Neural cell (in vitro differentiated cells): ENCODE measurements at regions not wholly inside any gene's neighbourhood (a gene's known extent, or its start where the extent isn't known, plus 50 kb on each side); places are given as distances from the start of the nearest gene placed in this dataset.

ENCODE experiments used
- H2AFZ ChIP-seq: fragments of 200-600, 300-800 bp; sonication (generic), shearing (Covaris generic); 2 replicates; pipeline ENCODE4 v1.6.0; 2014; ENCODE audit warnings: low read depth, mild to moderate bottlenecking, antibody characterized with exemption, low read length, moderate library complexity
- H3F3A ChIP-seq: fragments of 200-600 bp; shearing (Covaris generic); 2 replicates; pipeline ENCODE4 v1.6.1; 2016; ENCODE audit warnings: mild to moderate bottlenecking, moderate library complexity, mixed read lengths, antibody characterized with exemption, low read length; ENCODE audit not compliant: insufficient read depth, poor library complexity, severe bottlenecking
- H3K27ac ChIP-seq: fragments of 200-600, 300-800 bp; sonication (generic), shearing (Covaris generic); 2 replicates; pipeline ENCODE4 v1.5.1; 2014; ENCODE audit warnings: mild to moderate bottlenecking, low read length, moderate library complexity
- H3K27me3 ChIP-seq: fragments of 300-800, 200-600 bp; sonication (generic), shearing (Covaris generic); 2 replicates; pipeline ENCODE4 v1.6.0; 2014; ENCODE audit warnings: mild to moderate bottlenecking, low read depth, low read length, moderate library complexity; ENCODE audit not compliant: insufficient read depth
- H3K36me3 ChIP-seq: fragments of 300-800, 200-600 bp; sonication (generic), shearing (Covaris generic); 2 replicates; pipeline ENCODE4 v1.5.1; 2014; ENCODE audit warnings: mild to moderate bottlenecking, antibody characterized with exemption, low read length, moderate library complexity; ENCODE audit not compliant: insufficient read depth
- H3K4me2 ChIP-seq: fragments of 300-800, 200-600 bp; sonication (generic), shearing (Covaris generic); 2 replicates; pipeline ENCODE4 v1.6.0; 2014; ENCODE audit warnings: mild to moderate bottlenecking, low read length
- H3K4me3 ChIP-seq: fragments of 300-800, 200-600 bp; sonication (generic), shearing (Covaris generic); 2 replicates; pipeline ENCODE4 v1.5.1; 2014; ENCODE audit warnings: mild to moderate bottlenecking, low read length, moderate library complexity
- H3K79me2 ChIP-seq: fragments of 200-600 bp; shearing (Covaris generic); replicated peaks from 2 replicates; pipeline ENCODE4 v1.6.0; 2014; ENCODE audit warnings: mild to moderate bottlenecking, low read length, moderate library complexity; ENCODE audit not compliant: insufficient read depth
- H3K9ac ChIP-seq: fragments of 300-800, 200-600 bp; sonication (generic), shearing (Covaris generic); 2 replicates; pipeline ENCODE4 v1.6.1; 2016; ENCODE audit warnings: mild to moderate bottlenecking, low read length, mixed read lengths
- H3K9me2 ChIP-seq: fragments of 200-600 bp; shearing (Covaris generic); 2 replicates; pipeline ENCODE4 v1.6.1; 2016; ENCODE audit warnings: mild to moderate bottlenecking, low read length, mixed read lengths; ENCODE audit not compliant: insufficient read depth
- H3K9me3 ChIP-seq: fragments of 200-600, 300-800 bp; sonication (generic), shearing (Covaris generic); 2 replicates; pipeline ENCODE4 v1.6.1; 2016; ENCODE audit warnings: mild to moderate bottlenecking, mixed run types, low read length, moderate library complexity, mixed read lengths
- H4K20me1 ChIP-seq: fragments of 200-600 bp; shearing (Covaris generic); 2 replicates; pipeline ENCODE4 v1.6.1; 2016; ENCODE audit warnings: mild to moderate bottlenecking, mixed run types; ENCODE audit not compliant: insufficient read depth
- CTCF ChIP-seq: fragments of 450-650 bp; IDR thresholded peaks from 2 replicates; pipeline ENCODE4 v1.5.1; 2014; ENCODE audit warnings: antibody characterized with exemption, mild to moderate bottlenecking, moderate library complexity; ENCODE audit not compliant: poor library complexity, severe bottlenecking
- EP300 ChIP-seq: fragments of 450-650 bp; conservative IDR thresholded peaks from 2 replicates; pipeline ENCODE4 v1.6.1; 2014; ENCODE audit warnings: antibody characterized with exemption, mild to moderate bottlenecking, moderate library complexity; ENCODE audit not compliant: poor library complexity, severe bottlenecking
- EZH2 ChIP-seq: fragments of 200-600, 300-800 bp; shearing (Covaris generic), sonication (generic); IDR thresholded peaks from 2 replicates; pipeline ENCODE4 v1.6.1; 2014; ENCODE audit warnings: antibody characterized with exemption, low read length, borderline replicate concordance, mild to moderate bottlenecking; ENCODE audit not compliant: insufficient read depth, poor library complexity, severe bottlenecking
- MXI1 ChIP-seq: fragments of 450-650 bp; conservative IDR thresholded peaks from 2 replicates; pipeline ENCODE4 v1.6.1; 2014; ENCODE audit warnings: antibody characterized with exemption, mild to moderate bottlenecking; ENCODE audit not compliant: poor library complexity, severe bottlenecking
- POLR2AphosphoS5 ChIP-seq: IDR thresholded peaks from 2 replicates; pipeline ENCODE4 v1.6.1; 2012
- RAD21 ChIP-seq: fragments of 450-650 bp; conservative IDR thresholded peaks from 2 replicates; pipeline ENCODE4 v1.6.1; 2014; ENCODE audit warnings: antibody characterized with exemption, mild to moderate bottlenecking, moderate library complexity
- REST ChIP-seq: IDR thresholded peaks from 2 replicates; pipeline ENCODE4 v1.6.1; 2012; ENCODE audit warnings: borderline replicate concordance
- SMC3 ChIP-seq: fragments of 450-650 bp; conservative IDR thresholded peaks from 2 replicates; pipeline ENCODE4 v1.6.1; 2014; ENCODE audit warnings: antibody characterized with exemption, mild to moderate bottlenecking, moderate library complexity; ENCODE audit not compliant: poor library complexity
- TAF1 ChIP-seq: IDR thresholded peaks from 2 replicates; pipeline ENCODE4 v1.6.1; 2012; ENCODE audit warnings: low read depth

- Histone ChIP-seq H3K9ac (no peak overlapping the region), H2AFZ (no peak overlapping the region), H3K4me3 (no peak overlapping the region), H3K9me2 (no peaks in the 10 kb centered on the region), H3K27me3 (no peaks in the 10 kb centered on the region), H3K4me2 (no peak overlapping the region), H3F3A (no peaks in the 10 kb centered on the region), H3K36me3 (no peaks in the 10 kb centered on the region), H3K9me3 (no peaks in the 10 kb centered on the region), H4K20me1 (no peaks in the 10 kb centered on the region), H3K27ac (no peak overlapping the region), H3K79me2 (no peaks in the 10 kb centered on the region)
- no peak for TF ChIP-seq EZH2
- TF ChIP-seq RAD21 = no peak
- TF ChIP-seq CTCF = no peak
- no peak for TF ChIP-seq POLR2AphosphoS5
- TF ChIP-seq TAF1 = no peak
- no peak for TF ChIP-seq MXI1
- TF ChIP-seq SMC3 = no peak
- TF ChIP-seq REST = no peak
- no peak for TF ChIP-seq EP300
Observed at GRCh38 chr15:96612917-96613316, 282.4 kb downstream of the NR2F2 start.

GRCh38 chr15:96619174-96619573, 288.7 kb downstream of the NR2F2 start:
- no peaks in the 10 kb centered on the region for H3K27me3 ChIP-seq
- no peak overlapping the region for H2AFZ ChIP-seq
- no peak for TF ChIP-seq POLR2AphosphoS5
- TF ChIP-seq RAD21 = no peak
- no peak for TF ChIP-seq EP300
- TF ChIP-seq TAF1 = no peak
- TF ChIP-seq REST = no peak
- no peak for TF ChIP-seq EZH2
- TF ChIP-seq CTCF = no peak
- no peak for TF ChIP-seq MXI1
- no peaks in the 10 kb centered on the region for H3K9me2 ChIP-seq
- no peaks in the 10 kb centered on the region for H3K9me3 ChIP-seq
- H4K20me1 ChIP-seq = no peaks in the 10 kb centered on the region
- H3K4me3 ChIP-seq = no peak overlapping the region
- no peak overlapping the region for H3K27ac ChIP-seq
- H3K4me2 ChIP-seq = no peak overlapping the region
- H3K9ac ChIP-seq = no peak overlapping the region
- no peaks in the 10 kb centered on the region for H3K79me2 ChIP-seq
- H3K36me3 ChIP-seq = no peaks in the 10 kb centered on the region
- H3F3A ChIP-seq = no peaks in the 10 kb centered on the region
